Common myeloid progenitor, CD34-positive (primary cell): ENCODE measurements at regions not wholly inside any gene's neighbourhood (a gene's known extent, or its start where the extent isn't known, plus 50 kb on each side); places are given as distances from the start of the nearest gene placed in this dataset.
"Not testable (repeated sequence)": the region's sequence is repeated elsewhere in the genome, so short reads cannot be mapped to it uniquely, and the experiment has no call there.

Experiments
- CTCF ChIA-PET: fragments of 350-600 bp; sonication (Branson Sonifier 250); formaldehyde crosslinking; loops from one replicate; lab custom pipeline; 2021; ENCODE audit warnings: antibody characterized with exemption; lab: Charles Lee
- POLR2A ChIA-PET: fragments of 350-600 bp; sonication (Branson Sonifier 250); formaldehyde crosslinking; loops from one replicate; lab custom pipeline; 2021; ENCODE audit warnings: antibody characterized with exemption; lab: Charles Lee
- DNase-seq, 3 donors: peaks; one replicate each; pipeline versions ENCODE4 v3.0.0 to v3.0.0-alpha.2; 2013
- H3K27ac ChIP-seq, 2 experiments: 1 replicate in 1 of 2; 2 replicates in 1 of 2; pipeline ENCODE4 v1.7.0; 2013; ENCODE audit warnings: inconsistent platforms in 2 of 2, low read length in 2 of 2, mild to moderate bottlenecking in 2 of 2, low read depth in 1 of 2, moderate library complexity in 1 of 2; ENCODE audit not compliant: severe bottlenecking in 2 of 2, insufficient read depth in 1 of 2, poor library complexity in 1 of 2
- H3K27me3 ChIP-seq, 5 experiments: replicated peaks in 2 of 5; 1 replicate in 3 of 5; 2 replicates in 2 of 5; pipeline versions ENCODE4 v1.6.1 to v1.7.0; 2013; ENCODE audit warnings: low read length in 4 of 5, mild to moderate bottlenecking in 2 of 5, moderate library complexity in 2 of 5, inconsistent platforms in 1 of 5; ENCODE audit not compliant: insufficient read depth in 5 of 5, control insufficient read depth in 4 of 5
- H3K36me3 ChIP-seq, 4 experiments: 1 replicate in 2 of 4; 2 replicates in 2 of 4; pipeline versions ENCODE4 v1.6.1 to v1.7.0; 2013; ENCODE audit warnings: low read length in 3 of 4, control low read depth in 1 of 4, mild to moderate bottlenecking in 1 of 4; ENCODE audit not compliant: control insufficient read depth in 4 of 4, insufficient read depth in 4 of 4
- H3K4me1 ChIP-seq, 4 experiments: 1 replicate in 3 of 4; 2 replicates in 1 of 4; pipeline versions ENCODE4 v1.6.1 to v1.7.1; 2013; ENCODE audit warnings: low read length in 3 of 4, mild to moderate bottlenecking in 3 of 4, control low read depth in 1 of 4, inconsistent platforms in 1 of 4, moderate library complexity in 1 of 4; ENCODE audit not compliant: control insufficient read depth in 4 of 4, insufficient read depth in 4 of 4; ENCODE audit errors: control extremely low read depth in 1 of 4
- H3K4me3 ChIP-seq, 7 experiments: 1 replicate in 4 of 7; 2 replicates in 3 of 7; pipeline versions ENCODE4 v1.5.1 to v1.7.0; 2013; ENCODE audit warnings: mild to moderate bottlenecking in 7 of 7, low read length in 6 of 7, moderate library complexity in 6 of 7, inconsistent platforms in 2 of 7, low read depth in 2 of 7, control low read depth in 1 of 7; ENCODE audit not compliant: insufficient read depth in 4 of 7, control insufficient read depth in 1 of 7; ENCODE audit errors: extremely low read depth in 1 of 7
- H3K9me3 ChIP-seq, 5 experiments: 1 replicate in 4 of 5; 2 replicates in 1 of 5; pipeline versions ENCODE4 v1.6.1 to v1.7.1; 2013; ENCODE audit warnings: low read length in 4 of 5, mild to moderate bottlenecking in 2 of 5, inconsistent platforms in 1 of 5, low read depth in 1 of 5, moderate library complexity in 1 of 5; ENCODE audit not compliant: control insufficient read depth in 4 of 5, insufficient read depth in 2 of 5; ENCODE audit errors: control extremely low read depth in 1 of 5
- WGBS: methylation state at CpG from one replicate; pipeline ENCODE4 v1.1.5; 2013; ENCODE audit not compliant: insufficient coverage; 5-methylcytosine and 5-hydroxymethylcytosine counted together

DNA sequence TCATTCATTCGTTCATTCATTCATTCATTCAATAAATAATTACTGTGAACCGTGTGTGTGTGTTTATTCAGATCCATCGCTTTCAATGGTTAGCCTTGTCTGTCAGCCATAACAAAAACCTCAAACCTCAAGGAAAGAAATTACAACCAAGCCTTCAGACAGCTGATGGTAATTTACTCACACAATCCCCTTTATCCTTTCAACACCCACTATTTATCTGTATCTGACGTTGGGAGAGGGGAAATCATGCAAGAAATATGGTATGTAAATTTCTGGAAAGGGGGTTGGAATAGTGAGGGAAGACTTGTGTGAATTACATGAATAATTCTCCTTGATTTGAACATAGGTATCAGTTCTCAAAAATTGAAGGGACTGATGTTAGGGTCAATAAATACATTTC is 173.6 kb upstream of the NBPF19 start:
- H3K4me1 ChIP-seq, H3K4me3 ChIP-seq, H3K9me3 ChIP-seq, POLR2A ChIA-PET, DNase-seq, H3K27me3 ChIP-seq, H3K27ac ChIP-seq, H3K36me3 ChIP-seq, CTCF ChIA-PET: not testable (repeated sequence)
- WGBS, result no CpG with 5 or more reads among the region's 4 CpGs

DNA sequence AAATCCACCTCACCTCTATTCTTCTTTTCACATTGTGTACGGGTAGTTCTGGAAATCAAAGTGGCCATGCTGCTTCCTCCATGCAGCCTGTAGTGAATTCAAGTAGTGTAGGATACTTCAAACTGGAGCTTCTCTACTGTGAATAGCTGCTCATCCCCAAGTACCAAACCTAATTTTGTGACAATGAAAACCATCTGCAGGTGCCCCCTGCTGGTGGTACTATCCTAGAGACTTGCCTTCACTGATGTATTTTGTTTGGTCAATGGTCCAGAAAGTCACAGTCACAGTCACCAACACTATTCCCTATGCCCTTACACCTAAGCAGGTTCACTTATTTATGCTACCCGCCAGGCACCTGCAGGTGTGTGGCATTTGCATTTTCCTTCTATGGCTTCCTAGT is 170.0 kb upstream of the NBPF19 start:
- H3K4me3 ChIP-seq, H3K27me3 ChIP-seq, DNase-seq, H3K36me3 ChIP-seq, CTCF ChIA-PET, H3K27ac ChIP-seq, POLR2A ChIA-PET, H3K4me1 ChIP-seq, H3K9me3 ChIP-seq: not testable (repeated sequence)
- no CpG with 5 or more reads among the region's 2 CpGs for WGBS

DNA sequence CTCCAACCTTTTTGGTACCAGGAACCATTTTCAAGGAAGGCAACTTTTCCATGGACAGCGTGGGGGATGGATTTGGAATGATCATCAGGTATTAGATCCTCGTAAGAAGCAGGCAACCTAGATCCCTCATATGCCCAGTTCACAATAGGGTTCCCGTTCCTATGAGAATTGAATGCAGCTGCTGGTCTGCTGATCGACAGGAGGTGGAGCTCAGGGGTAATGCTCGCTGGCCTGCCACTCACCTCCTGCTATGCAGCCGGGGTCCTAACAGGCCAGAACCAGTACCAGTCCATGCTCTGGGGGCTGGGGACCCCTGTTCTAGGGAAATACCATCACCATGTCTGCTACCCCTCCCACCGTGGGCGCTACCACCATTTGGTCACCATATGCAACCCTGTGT is 167.2 kb upstream of the NBPF19 start:
- H3K4me1 ChIP-seq, CTCF ChIA-PET, H3K36me3 ChIP-seq, POLR2A ChIA-PET, DNase-seq, H3K27ac ChIP-seq, H3K9me3 ChIP-seq, H3K27me3 ChIP-seq, H3K4me3 ChIP-seq: not testable (repeated sequence)
- no CpG with 5 or more reads among the region's 8 CpGs for WGBS

- H3K27ac ChIP-seq, H3K36me3 ChIP-seq, H3K4me3 ChIP-seq, H3K9me3 ChIP-seq, H3K4me1 ChIP-seq, DNase-seq, CTCF ChIA-PET, H3K27me3 ChIP-seq, POLR2A ChIA-PET: not testable (repeated sequence)
- WGBS, result no CpG with 5 or more reads among the region's 2 CpGs
These were observed 159.9 kb upstream of the NBPF19 start for GRCh38 chr1:149314921-149315320.

- H3K9me3 ChIP-seq, H3K27ac ChIP-seq, H3K4me1 ChIP-seq, CTCF ChIA-PET, H3K36me3 ChIP-seq, POLR2A ChIA-PET, H3K27me3 ChIP-seq, H3K4me3 ChIP-seq, DNase-seq: not testable (repeated sequence)
- no CpG with 5 or more reads among the region's 48 CpGs for WGBS
These were observed 153.7 kb upstream of the NBPF19 start for GRCh38 chr1:149320971-149321731.

DNA sequence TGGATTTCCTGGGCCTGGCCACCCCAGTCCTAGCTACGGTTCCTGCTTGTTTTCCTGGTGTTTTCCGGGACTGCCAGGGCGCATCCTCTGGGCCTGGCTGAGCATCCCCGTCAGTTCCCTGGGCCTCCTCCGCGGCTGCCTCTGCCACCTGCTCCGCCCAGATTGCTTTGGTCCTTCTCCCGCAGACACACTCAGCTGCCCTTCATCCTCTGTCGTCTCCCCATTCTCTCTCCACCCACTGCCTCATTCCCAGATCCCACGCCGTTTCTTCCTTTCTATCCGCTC is 153.2 kb upstream of the NBPF19 start:
- no CpG with 5 or more reads among the region's 12 CpGs for WGBS
- H3K27me3 ChIP-seq, CTCF ChIA-PET, POLR2A ChIA-PET, H3K9me3 ChIP-seq, H3K4me1 ChIP-seq, H3K27ac ChIP-seq, H3K4me3 ChIP-seq, DNase-seq, H3K36me3 ChIP-seq: not testable (repeated sequence)

- H3K27me3 ChIP-seq, H3K4me1 ChIP-seq, H3K36me3 ChIP-seq, DNase-seq, H3K27ac ChIP-seq, CTCF ChIA-PET, POLR2A ChIA-PET, H3K9me3 ChIP-seq, H3K4me3 ChIP-seq: not testable (repeated sequence)
These were observed 144.8 kb upstream of the NBPF19 start for GRCh38 chr1:149330081-149330335.
